Skeletal muscle satellite cell (primary cell): ENCODE measurements at regions not wholly inside any gene's neighbourhood (a gene's known extent, or its start where the extent isn't known, plus 50 kb on each side); places are given as distances from the start of the nearest gene placed in this dataset.
A peak's percentile ranks its signal among the peaks of the same experiment; 100 is the strongest.
"Not testable (repeated sequence)": the region's sequence is repeated elsewhere in the genome, so short reads cannot be mapped to it uniquely, and the experiment has no call there.

Experiments
- H3K27me3 ChIP-seq: 2 replicates; pipeline ENCODE4 v1.7.0; 2013; ENCODE audit warnings: low read length; ENCODE audit not compliant: control insufficient read depth, insufficient read depth
- H3K36me3 ChIP-seq: 2 replicates; pipeline ENCODE4 v1.7.0; 2013; ENCODE audit warnings: mild to moderate bottlenecking, control low read depth, low read length; ENCODE audit not compliant: insufficient read depth
- H3K4me1 ChIP-seq: 2 replicates; pipeline ENCODE4 v1.7.0; 2013; ENCODE audit warnings: low read length; ENCODE audit not compliant: control insufficient read depth, insufficient read depth
- H3K4me2 ChIP-seq: 2 replicates; pipeline ENCODE4 v1.7.0; 2013; ENCODE audit warnings: mild to moderate bottlenecking, low read length
- H3K4me3 ChIP-seq: 2 replicates; pipeline ENCODE4 v1.7.0; 2013; ENCODE audit warnings: low read length
- H3K9ac ChIP-seq: 2 replicates; pipeline ENCODE4 v1.7.0; 2013; ENCODE audit warnings: mild to moderate bottlenecking, low read depth, low read length, moderate library complexity
- H3K9me3 ChIP-seq: replicated peaks from 2 replicates; pipeline ENCODE4 v1.7.0; 2013; ENCODE audit warnings: mild to moderate bottlenecking, control low read depth, low read length

DNA sequence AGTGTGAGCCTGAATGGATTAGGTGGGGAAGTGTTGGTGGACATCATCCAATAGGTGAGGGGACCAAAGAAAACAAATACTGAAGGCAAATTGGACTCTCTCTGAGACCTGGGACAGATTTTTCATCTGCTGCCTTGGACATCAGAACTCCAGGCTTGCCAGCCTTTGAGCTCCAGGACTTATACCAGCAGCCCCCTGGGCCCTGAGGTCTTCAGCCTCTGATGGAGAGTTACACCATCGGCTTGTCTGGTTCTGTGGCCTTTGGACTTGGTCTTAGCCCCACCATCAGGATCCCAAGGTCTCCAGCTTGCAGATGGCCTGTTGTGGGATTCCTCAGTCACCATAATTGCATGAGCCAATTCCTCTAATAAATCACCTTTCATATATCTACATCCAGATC, 80.8 kb upstream of the SLC8A3 start:
- no peaks in the 10 kb centered on the region for H3K9me3 ChIP-seq
- no peak overlapping the region for H3K4me2 ChIP-seq
- H3K27me3 ChIP-seq: peaks cover 11% of the 10 kb centered on the region
- H3K9ac ChIP-seq: no peak overlapping the region
- no peaks in the 10 kb centered on the region for H3K36me3 ChIP-seq
- no peak overlapping the region for H3K4me3 ChIP-seq
- H3K4me1 ChIP-seq: no peaks in the 10 kb centered on the region

DNA sequence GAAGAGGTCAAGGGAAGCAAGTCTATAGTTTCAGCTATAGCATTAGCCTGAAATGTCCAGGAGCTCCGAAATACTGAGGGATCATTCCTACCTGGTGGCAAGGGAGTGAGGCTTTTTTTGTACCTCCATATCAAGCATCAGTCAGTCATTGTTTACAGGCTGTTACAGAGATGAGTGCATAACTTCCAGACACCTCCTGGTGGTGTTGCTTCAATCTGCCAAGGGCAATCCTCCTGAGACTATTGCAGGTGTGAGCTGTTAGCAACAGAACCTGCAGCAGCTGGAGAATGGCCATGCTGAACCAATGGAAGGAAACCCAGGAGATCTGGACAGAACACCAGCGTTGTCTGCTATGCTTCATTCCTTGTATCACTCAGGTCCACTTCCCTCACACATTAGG, 80.0 kb upstream of the SLC8A3 start:
- no peak overlapping the region for H3K4me3 ChIP-seq
- no peaks in the 10 kb centered on the region for H3K9me3 ChIP-seq
- H3K4me2 ChIP-seq: no peak overlapping the region
- H3K27me3 ChIP-seq: peaks cover 11% of the 10 kb centered on the region
- H3K4me1 ChIP-seq: no peaks in the 10 kb centered on the region
- H3K36me3 ChIP-seq: no peaks in the 10 kb centered on the region
- H3K9ac ChIP-seq: no peak overlapping the region

DNA sequence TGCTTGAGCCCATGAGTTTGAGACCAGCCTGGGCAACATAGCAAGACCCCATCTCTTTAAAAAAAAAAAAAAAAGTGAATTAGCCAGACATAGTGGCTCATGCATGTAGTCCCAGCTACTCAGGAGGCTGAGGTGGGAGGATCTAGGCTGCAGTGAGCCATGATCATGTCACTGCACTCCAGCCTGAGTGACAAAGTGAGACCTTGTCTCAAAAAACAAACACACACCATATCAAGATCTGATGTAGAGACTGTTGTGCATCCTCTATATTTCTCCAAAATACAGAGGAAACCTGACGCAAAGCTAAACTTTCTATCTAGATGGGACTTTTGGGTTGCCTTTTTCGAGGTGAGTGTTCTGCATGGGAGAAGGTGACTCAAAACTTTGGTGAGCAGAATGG, 77.4 kb upstream of the SLC8A3 start:
- Histone ChIP-seq H3K9me3 (no peaks in the 10 kb centered on the region), H3K27me3 (peaks cover 15% of the 10 kb centered on the region), H3K4me2 (no peak overlapping the region), H3K36me3 (no peaks in the 10 kb centered on the region), H3K9ac (no peak overlapping the region), H3K4me1 (no peaks in the 10 kb centered on the region), H3K4me3 (no peak overlapping the region)

DNA sequence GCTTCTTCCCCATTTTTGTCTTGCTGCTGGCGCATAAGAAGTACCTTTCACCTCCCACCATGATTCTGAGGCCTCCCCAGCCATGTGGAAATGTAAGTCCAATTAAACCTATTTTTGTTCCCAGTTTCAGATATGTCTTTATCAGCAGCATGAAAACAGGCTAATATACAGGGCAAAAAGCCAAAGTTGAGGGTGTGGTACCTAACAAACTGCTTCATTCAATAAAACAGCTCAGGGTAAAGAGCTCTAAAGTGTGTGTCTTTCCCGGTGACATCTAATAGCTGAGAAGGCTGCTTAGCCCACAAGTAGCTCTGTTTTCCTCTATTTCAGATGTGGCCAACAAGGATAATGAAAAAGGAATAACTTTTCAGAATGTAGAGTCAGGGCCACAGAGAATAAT, 76.7 kb upstream of the SLC8A3 start:
- no peaks in the 10 kb centered on the region for H3K36me3 ChIP-seq
- H3K9me3 ChIP-seq: no peaks in the 10 kb centered on the region
- H3K9ac ChIP-seq: no peak overlapping the region
- H3K4me2 ChIP-seq: no peak overlapping the region
- H3K4me3 ChIP-seq: no peak overlapping the region
- no peaks in the 10 kb centered on the region for H3K4me1 ChIP-seq
- peaks cover 15% of the 10 kb centered on the region for H3K27me3 ChIP-seq

DNA sequence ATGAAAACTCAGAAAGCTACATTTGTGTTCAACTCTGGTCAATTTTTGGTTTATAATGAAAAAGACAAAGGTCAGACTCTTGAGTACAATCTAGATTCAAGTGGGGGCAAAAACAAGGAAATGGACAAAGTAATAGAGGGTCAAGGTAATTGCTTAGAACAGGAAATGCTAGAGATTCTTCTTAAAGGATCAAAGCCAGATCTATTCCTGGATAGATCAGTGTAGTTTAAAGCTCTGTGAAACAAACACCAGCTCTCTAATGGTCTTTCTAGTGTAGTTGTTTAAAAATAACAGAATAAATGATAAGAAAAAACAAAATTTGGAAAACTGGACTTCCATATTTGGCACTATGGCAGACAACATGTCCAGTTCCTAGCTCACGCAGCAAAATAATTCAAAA, 70.7 kb upstream of the SLC8A3 start:
- Histone ChIP-seq H3K9ac (no peak overlapping the region), H3K27me3 (peaks cover 14% of the 10 kb centered on the region), H3K4me3 (no peak overlapping the region), H3K9me3 (no peaks in the 10 kb centered on the region), H3K4me2 (no peak overlapping the region), H3K36me3 (no peaks in the 10 kb centered on the region), H3K4me1 (no peaks in the 10 kb centered on the region)

DNA sequence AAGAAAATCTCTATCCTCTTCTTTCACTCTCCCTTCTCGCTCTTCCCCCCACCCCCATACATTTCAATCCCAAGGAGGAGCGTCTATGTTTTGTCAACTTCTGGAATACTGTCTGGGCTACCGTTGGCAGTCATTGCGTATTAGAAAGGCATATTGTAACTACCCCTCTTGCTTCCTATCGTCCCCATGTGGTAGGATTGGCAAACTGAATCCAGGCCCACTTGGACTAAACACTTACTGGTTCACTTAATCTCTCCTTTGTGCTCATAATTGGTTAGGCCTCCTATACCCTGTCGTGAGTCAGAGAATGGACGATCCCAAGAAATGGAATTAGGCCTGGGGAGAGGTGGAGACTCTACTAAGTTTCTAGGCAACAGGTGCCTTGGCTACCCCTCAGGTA, 68.8 kb upstream of the SLC8A3 start:
- H3K36me3 ChIP-seq: no peaks in the 10 kb centered on the region
- no peak overlapping the region for H3K4me3 ChIP-seq
- H3K27me3 ChIP-seq: peaks cover 13% of the 10 kb centered on the region
- no peak overlapping the region for H3K4me2 ChIP-seq
- H3K9me3 ChIP-seq: no peaks in the 10 kb centered on the region
- no peaks in the 10 kb centered on the region for H3K4me1 ChIP-seq
- no peak overlapping the region for H3K9ac ChIP-seq

DNA sequence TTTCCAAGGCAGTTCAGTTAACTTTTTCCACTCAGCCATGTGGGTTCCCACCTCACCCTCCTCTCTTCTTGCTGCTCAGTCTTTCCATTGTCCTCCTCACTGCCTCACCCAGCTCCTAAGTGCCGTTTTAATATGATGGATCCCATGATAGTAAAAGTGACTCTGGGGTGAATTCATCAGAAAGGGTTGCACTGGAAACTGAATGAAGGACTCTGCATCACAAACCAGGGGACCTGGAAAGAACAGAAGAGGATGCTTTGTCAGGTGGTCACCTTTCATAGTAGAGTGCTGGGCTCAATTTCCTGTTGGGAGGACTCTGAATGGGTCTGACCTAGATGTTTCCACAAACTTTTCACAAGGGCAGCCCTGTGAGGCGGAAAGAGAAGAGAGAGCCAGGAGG, 67.8 kb upstream of the SLC8A3 start:
- H3K36me3 ChIP-seq: no peaks in the 10 kb centered on the region
- H3K27me3 ChIP-seq: peaks cover 13% of the 10 kb centered on the region
- H3K4me1 ChIP-seq: no peaks in the 10 kb centered on the region
- H3K4me2 ChIP-seq: no peak overlapping the region
- H3K9ac ChIP-seq: no peak overlapping the region
- no peaks in the 10 kb centered on the region for H3K9me3 ChIP-seq
- no peak overlapping the region for H3K4me3 ChIP-seq

DNA sequence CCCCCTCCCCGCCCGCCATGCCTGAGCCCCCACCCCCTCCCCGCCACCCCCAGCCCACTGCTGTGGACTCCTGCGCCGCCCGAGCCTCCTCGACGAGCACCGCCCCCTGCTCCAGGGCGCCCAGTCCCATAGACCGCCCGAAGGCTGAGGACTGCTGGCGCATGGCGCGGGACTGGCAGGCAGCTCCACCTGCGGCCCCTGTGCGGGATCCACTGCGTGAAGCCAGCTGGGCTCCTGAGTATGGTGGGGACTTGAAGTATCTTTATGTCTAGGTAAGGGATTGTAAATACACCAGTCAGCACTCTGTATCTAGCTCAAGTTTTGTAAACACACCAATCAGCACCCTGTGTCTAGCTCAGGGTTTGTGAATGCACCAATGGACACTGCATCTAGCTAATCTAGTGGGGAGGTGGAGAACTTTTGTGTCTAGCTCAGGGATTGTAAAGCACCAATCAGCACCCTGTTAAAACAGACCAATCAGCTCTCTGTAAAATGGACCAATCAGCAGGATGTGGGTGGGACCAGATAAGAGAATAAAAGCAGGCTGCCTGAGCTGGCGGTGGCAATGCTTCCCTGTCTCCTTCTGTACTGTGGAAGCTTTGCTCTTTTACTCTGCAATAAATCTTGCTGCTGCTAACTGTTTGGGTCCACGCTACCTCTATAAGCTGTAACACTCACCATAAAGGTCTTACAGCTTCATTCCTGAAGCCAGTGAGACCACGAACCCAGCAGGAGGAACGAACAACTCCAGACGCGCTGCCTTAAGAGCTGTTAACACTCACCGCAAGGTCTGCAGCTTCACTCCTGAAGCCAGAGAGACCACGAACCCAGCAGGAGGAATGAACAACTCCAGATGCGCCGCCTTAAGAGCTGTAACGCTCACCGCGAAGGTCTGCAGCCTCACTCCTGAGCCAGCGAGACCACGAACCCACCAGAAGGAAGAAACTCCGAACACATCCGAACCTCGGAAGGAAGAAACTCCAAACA, 66.6 kb upstream of the SLC8A3 start:
- H3K9ac ChIP-seq, H3K36me3 ChIP-seq, H3K4me1 ChIP-seq, H3K9me3 ChIP-seq, H3K4me2 ChIP-seq: not testable (repeated sequence)
- Histone ChIP-seq H3K27me3 (peaks cover 13% of the 10 kb centered on the region), H3K4me3 (peak overlapping the region; percentile 34)

DNA sequence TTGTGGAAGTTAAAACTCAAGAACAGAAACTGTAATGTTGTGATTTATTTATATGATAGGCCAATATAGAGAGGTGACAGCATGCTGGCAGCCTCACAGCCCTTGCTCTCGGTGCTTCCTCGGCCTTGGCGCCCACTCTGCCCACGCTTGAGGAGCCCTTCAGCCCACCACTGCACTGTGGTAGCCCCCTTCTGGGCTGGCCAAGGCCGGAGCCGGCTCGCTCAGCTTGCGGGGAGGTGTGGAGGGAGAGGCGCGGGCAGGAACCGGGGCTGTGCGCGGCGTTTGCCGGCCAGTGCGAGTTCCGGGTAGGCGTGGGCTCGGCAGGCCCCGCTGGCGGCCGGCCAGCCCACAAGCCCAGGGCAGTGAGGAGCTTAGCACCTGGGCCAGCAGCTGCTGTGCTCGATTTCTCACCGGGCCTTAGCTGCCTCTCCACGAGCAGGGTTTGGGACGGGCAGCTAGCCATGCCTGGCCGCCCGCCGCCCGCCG, 65.8 kb upstream of the SLC8A3 start:
- peak overlapping the region; percentile 75 for H3K4me2 ChIP-seq
- no peak overlapping the region for H3K9ac ChIP-seq
- H3K4me1 ChIP-seq: no peaks in the 10 kb centered on the region
- no peaks in the 10 kb centered on the region for H3K36me3 ChIP-seq
- no peaks in the 10 kb centered on the region for H3K9me3 ChIP-seq
- peak overlapping the region; percentile 62 for H3K4me3 ChIP-seq
- peaks cover 15% of the 10 kb centered on the region for H3K27me3 ChIP-seq

DNA sequence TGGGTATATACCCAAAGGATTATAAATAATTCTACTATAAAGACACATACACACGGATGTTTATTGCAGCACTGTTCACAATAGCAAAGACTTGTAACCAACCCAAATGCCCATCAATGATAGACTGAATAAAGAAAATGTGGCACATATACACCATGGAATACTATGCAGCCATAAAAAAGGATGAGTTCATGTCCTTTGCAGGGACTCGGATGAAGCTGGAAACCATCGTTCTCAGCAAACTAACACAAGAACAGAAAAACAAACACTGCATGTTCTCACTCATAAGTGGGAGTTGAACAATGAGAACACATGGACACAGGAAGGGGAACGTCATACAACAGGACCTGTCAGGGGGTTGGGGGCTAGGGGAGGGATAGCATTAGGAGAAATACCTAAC, 64.8 kb upstream of the SLC8A3 start:
- not testable (repeated sequence) for H3K36me3 ChIP-seq, H3K4me2 ChIP-seq, H3K4me3 ChIP-seq, H3K4me1 ChIP-seq, H3K9ac ChIP-seq, H3K9me3 ChIP-seq
- H3K27me3 ChIP-seq: peaks cover 15% of the 10 kb centered on the region

DNA sequence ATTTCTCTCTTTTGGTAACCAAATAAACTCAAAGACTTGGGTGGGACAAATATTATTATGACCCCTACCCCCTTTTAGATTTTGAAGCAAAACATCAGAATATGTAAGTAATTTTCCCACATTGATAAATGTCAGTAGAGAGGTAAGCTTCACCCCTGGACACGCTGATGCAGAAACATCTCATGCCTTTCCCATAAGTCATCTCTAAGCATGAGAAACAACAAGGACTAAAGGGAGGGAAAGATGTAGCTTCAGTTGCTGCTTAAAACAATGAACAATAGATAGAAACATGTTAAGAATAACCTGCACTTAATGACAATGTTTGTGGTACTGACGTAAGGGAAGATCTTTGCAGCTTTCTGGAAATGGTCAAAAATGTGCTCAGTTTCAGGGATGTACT, 56.3 kb upstream of the SLC8A3 start:
- no peaks in the 10 kb centered on the region for H3K4me1 ChIP-seq
- H3K9ac ChIP-seq: no peak overlapping the region
- no peaks in the 10 kb centered on the region for H3K36me3 ChIP-seq
- no peak overlapping the region for H3K4me3 ChIP-seq
- H3K27me3 ChIP-seq: peaks cover 2% of the 10 kb centered on the region
- H3K4me2 ChIP-seq: no peak overlapping the region
- H3K9me3 ChIP-seq: no peaks in the 10 kb centered on the region

DNA sequence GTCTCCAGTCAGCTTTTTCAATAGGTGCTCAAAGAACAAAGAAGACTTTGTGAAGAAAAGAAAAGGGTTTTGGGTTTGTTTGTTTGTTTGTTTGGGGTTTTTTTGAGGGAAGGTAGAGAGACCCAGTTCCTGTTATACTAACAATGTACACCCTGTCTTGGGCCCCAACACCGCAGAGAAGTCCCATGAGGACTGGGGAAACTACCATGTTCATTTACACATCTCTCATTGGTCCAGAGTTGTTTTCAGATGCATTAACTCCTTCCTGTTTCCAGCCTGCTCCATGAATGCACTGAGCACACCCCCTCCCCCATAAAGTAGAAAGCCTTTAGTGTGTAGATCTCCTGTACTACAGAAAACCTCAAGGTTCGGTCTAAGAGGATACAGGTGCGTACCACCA, 51.1 kb upstream of the SLC8A3 start:
- Histone ChIP-seq H3K4me3 (no peak overlapping the region), H3K36me3 (no peaks in the 10 kb centered on the region), H3K4me1 (no peaks in the 10 kb centered on the region), H3K9me3 (no peaks in the 10 kb centered on the region), H3K4me2 (no peak overlapping the region), H3K9ac (no peak overlapping the region), H3K27me3 (no peaks in the 10 kb centered on the region)
